ENCODE measurements at regions not wholly inside any gene's neighbourhood (a gene's known extent, or its start where the extent isn't known, plus 50 kb on each side); places are given as distances from the start of the nearest gene placed in this dataset.

- peak overlapping the region; percentile 41 to 72 (median 65) for H3K27ac ChIP-seq
- intact Hi-C loops (cut with DNase I; ENCODE audit: low total_unique reads) (no loop called here), in situ Hi-C loops (cut with MboI; ENCODE audit: low pct_ligation_motif_present in 1 of 4, low pct_unique_long_range_greater_than_20kb in 1 of 4, low sequenced_read_pairs in 3 of 4) (no loop called here)
- no peaks in the 10 kb centered on the region for H3K27me3 ChIP-seq
- TF ChIP-seq POLR2AphosphoS5 (IDR thresholded peaks at IDR 0.05) (peak in 1 of 3 donors; percentile 18), EP300 (IDR thresholded peaks at IDR 0.05; ENCODE audit: low read depth) (no peak)
- H3K9me3 ChIP-seq: no peaks in the 10 kb centered on the region
- H3K4me3 ChIP-seq: no peak overlapping the region
- DNase-seq: no peak
- H3K4me1 ChIP-seq: peaks cover 11 to 44% (median 13%) of the 10 kb centered on the region in 4 donors
- 77 to 82% methylated on average over 5 to 8 of the region's 8 CpGs for WGBS, 2 donors (ENCODE audit: low coverage in 1 of 2)
- no peaks in the 10 kb centered on the region for H3K36me3 ChIP-seq
Observed at GRCh38 chr1:184827600-184828368, 73.1 kb upstream of the EDEM3 start.

- TF ChIP-seq CTCF (IDR thresholded peaks at IDR 0.05) (no peak), EP300 (IDR thresholded peaks at IDR 0.05; ENCODE audit: low read depth) (no peak), POLR2A (IDR thresholded peaks at IDR 0.05) (no peak), POLR2AphosphoS5 (IDR thresholded peaks at IDR 0.05) (no peak)
- Histone ChIP-seq H3K36me3 (no peaks in the 10 kb centered on the region), H3K27me3 (no peaks in the 10 kb centered on the region), H3K4me3 (no peak overlapping the region), H3K4me1 (peaks cover 15 to 62% (median 20%) of the 10 kb centered on the region in 4 donors), H3K27ac (peak overlapping the region in 2 of 4 donors; percentile 52 to 72), H3K9me3 (no peaks in the 10 kb centered on the region)
- in situ Hi-C loops (cut with MboI; ENCODE audit: low pct_ligation_motif_present in 1 of 4, low pct_unique_long_range_greater_than_20kb in 1 of 4, low sequenced_read_pairs in 3 of 4): no loop called here
- no peak for DNase-seq
- 82% methylated on average over 5 of the region's 5 CpGs; no CpG with 5 or more reads in 1 of the 2 donors for WGBS, 2 donors (ENCODE audit: low coverage in 1 of 2)
- intact Hi-C loops (cut with DNase I; ENCODE audit: low total_unique reads): no loop called here
Observed at GRCh38 chr1:184826001-184826400, 71.3 kb upstream of the EDEM3 start.

GRCh38 chr1:184825571-184825970 is 70.9 kb upstream of the EDEM3 start:
- Histone ChIP-seq H3K27ac (peak overlapping the region in 2 of 4 donors; percentile 52 to 72), H3K4me3 (no peak overlapping the region), H3K36me3 (no peaks in the 10 kb centered on the region), H3K4me1 (peaks cover 15 to 63% (median 20%) of the 10 kb centered on the region in 4 donors), H3K9me3 (no peaks in the 10 kb centered on the region), H3K27me3 (no peaks in the 10 kb centered on the region)
- no peak for TF ChIP-seq POLR2A (IDR thresholded peaks at IDR 0.05)
- no peak for DNase-seq
- in situ Hi-C loops (cut with MboI; ENCODE audit: low pct_ligation_motif_present in 1 of 4, low pct_unique_long_range_greater_than_20kb in 1 of 4, low sequenced_read_pairs in 3 of 4) (no loop called here), intact Hi-C loops (cut with DNase I; ENCODE audit: low total_unique reads) (no loop called here)
- WGBS, 2 donors (ENCODE audit: low coverage in 1 of 2): 54 to 67% methylated on average over 1 of the region's 1 CpG

GRCh38 chr1:184824691-184825323 is 70.1 kb upstream of the EDEM3 start:
- intact Hi-C loops (cut with DNase I; ENCODE audit: low total_unique reads): no loop called here
- peak overlapping the region in 2 of 4 donors; percentile 52 to 72 for H3K27ac ChIP-seq
- WGBS, 2 donors (ENCODE audit: low coverage in 1 of 2): 39 to 49% methylated on average over 3 of the region's 3 CpGs

More at GRCh38 chr1:184824691-184825323, 70.1 kb upstream of the EDEM3 start:
- H3K27me3 ChIP-seq: no peaks in the 10 kb centered on the region
- DNase-seq: no peak
- no peak overlapping the region for H3K4me3 ChIP-seq
- TF ChIP-seq POLR2AphosphoS5 (IDR thresholded peaks at IDR 0.05): no peak
- TF ChIP-seq CTCF (IDR thresholded peaks at IDR 0.05): no peak
- TF ChIP-seq POLR2A (IDR thresholded peaks at IDR 0.05): no peak
- TF ChIP-seq EP300 (IDR thresholded peaks at IDR 0.05; ENCODE audit: low read depth): no peak
- no peaks in the 10 kb centered on the region for H3K9me3 ChIP-seq
- in situ Hi-C loops (cut with MboI; ENCODE audit: low pct_ligation_motif_present in 1 of 4, low pct_unique_long_range_greater_than_20kb in 1 of 4, low sequenced_read_pairs in 3 of 4): loop anchor here (25.0 kb wide), 2 partner anchors 337 to 862 kb away; partner anchors contain the start of genes SWT1 (in 3 of the 4) and TRMT1L (in 3 of the 4)
- no peaks in the 10 kb centered on the region for H3K36me3 ChIP-seq
- peaks cover 15 to 63% (median 20%) of the 10 kb centered on the region in 4 donors for H3K4me1 ChIP-seq
